Cardiac muscle cell (in vitro differentiated cells and primary cell): ENCODE measurements at regions not wholly inside any gene's neighbourhood (a gene's known extent, or its start where the extent isn't known, plus 50 kb on each side); places are given as distances from the start of the nearest gene placed in this dataset.

Experiments
- DNase-seq, 2 donors: peaks; one replicate each; pipeline versions ENCODE4 v3.0.0 to v3.0.0-alpha.2; 2010 to 2017; ENCODE audit warnings: low read depth in 1 of 2, low spot score in 1 of 2
- H3K27ac ChIP-seq: fragments of 200-600 bp; sonication (generic); 2 replicates; pipeline ENCODE4 v1.5.1; 2016
- H3K27me3 ChIP-seq: fragments of 200-600 bp; sonication (generic); 2 replicates; pipeline ENCODE4 v1.6.0; 2016; ENCODE audit warnings: control low read depth
- H3K36me3 ChIP-seq: fragments of 200-600 bp; sonication (generic); 2 replicates; pipeline ENCODE4 v1.5.1; 2016; ENCODE audit warnings: control low read depth
- H3K4me1 ChIP-seq: fragments of 200-600 bp; sonication (generic); 2 replicates; pipeline ENCODE4 v1.8.1; 2017; ENCODE audit warnings: low read depth, mild to moderate bottlenecking, mixed run types
- H3K4me3 ChIP-seq: fragments of 200-600 bp; sonication (generic); 2 replicates; pipeline ENCODE4 v1.5.1; 2016; ENCODE audit warnings: mild to moderate bottlenecking
- H3K9me3 ChIP-seq: fragments of 200-600 bp; sonication (generic); 2 replicates; pipeline ENCODE4 v1.5.1; 2017; ENCODE audit warnings: low read depth, mild to moderate bottlenecking, control low read depth
- TF ChIP-seq, protein P1 (sequence below): IDR thresholded peaks from 2 replicates; pipeline ENCODE4 v1.5.1; 2012; ENCODE audit warnings: low read depth, mild to moderate bottlenecking, low read length

DNA sequence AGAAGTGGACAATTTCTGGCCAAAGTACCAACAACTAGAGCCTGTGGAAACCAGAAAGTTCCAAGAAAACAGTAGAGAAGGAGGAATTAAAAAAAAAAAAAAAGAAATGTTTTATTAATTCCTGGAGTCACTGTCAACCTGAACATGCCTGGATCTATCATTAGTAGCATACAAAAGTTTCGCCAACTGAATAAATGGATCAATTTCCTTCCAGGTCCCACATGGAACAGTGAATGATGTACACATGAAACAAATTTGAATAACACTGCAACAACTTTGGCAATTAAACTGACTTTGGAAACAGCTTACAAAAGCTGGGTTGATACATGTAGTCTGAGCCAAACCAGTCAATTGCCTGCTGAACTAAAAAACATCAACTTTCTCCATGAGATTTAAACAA, 90.0 kb upstream of the HMGCLL1 start:
- no peak overlapping the region for H3K27ac ChIP-seq
- H3K4me1 ChIP-seq: peaks cover 30% of the 10 kb centered on the region
- H3K36me3 ChIP-seq: no peaks in the 10 kb centered on the region
- no peaks in the 10 kb centered on the region for H3K27me3 ChIP-seq
- H3K4me3 ChIP-seq: no peak overlapping the region
- no peak for DNase-seq
- TF ChIP-seq, protein P1, sequence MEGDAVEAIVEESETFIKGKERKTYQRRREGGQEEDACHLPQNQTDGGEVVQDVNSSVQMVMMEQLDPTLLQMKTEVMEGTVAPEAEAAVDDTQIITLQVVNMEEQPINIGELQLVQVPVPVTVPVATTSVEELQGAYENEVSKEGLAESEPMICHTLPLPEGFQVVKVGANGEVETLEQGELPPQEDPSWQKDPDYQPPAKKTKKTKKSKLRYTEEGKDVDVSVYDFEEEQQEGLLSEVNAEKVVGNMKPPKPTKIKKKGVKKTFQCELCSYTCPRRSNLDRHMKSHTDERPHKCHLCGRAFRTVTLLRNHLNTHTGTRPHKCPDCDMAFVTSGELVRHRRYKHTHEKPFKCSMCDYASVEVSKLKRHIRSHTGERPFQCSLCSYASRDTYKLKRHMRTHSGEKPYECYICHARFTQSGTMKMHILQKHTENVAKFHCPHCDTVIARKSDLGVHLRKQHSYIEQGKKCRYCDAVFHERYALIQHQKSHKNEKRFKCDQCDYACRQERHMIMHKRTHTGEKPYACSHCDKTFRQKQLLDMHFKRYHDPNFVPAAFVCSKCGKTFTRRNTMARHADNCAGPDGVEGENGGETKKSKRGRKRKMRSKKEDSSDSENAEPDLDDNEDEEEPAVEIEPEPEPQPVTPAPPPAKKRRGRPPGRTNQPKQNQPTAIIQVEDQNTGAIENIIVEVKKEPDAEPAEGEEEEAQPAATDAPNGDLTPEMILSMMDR: no peak
- no peaks in the 10 kb centered on the region for H3K9me3 ChIP-seq

DNA sequence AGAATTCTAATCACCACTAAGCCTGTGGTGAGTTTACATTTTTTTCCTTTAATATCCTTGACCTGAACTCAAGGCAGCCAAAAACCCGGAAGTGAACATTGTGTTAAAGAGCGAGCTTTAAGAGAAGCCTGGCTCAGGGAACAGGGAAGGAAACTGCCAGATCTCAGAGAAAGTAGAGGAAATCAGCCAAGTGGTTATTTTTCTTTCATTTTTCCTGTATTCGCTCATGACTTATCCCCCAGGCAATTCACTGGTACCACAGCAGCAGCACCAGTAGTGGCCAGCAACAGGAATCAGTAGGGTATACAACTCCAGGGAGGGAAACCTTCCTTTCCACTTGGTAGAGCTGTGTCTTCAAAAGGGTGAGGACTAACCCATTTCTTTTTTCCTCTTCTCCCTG, 89.6 kb upstream of the HMGCLL1 start:
- Histone ChIP-seq H3K27ac (peak overlapping the region; percentile 39), H3K4me3 (no peak overlapping the region), H3K9me3 (no peaks in the 10 kb centered on the region), H3K4me1 (peaks cover 30% of the 10 kb centered on the region), H3K36me3 (no peaks in the 10 kb centered on the region), H3K27me3 (no peaks in the 10 kb centered on the region)
- DNase-seq: peak in 1 of 2 donors; percentile 41
- TF ChIP-seq, protein P1: no peak

DNA sequence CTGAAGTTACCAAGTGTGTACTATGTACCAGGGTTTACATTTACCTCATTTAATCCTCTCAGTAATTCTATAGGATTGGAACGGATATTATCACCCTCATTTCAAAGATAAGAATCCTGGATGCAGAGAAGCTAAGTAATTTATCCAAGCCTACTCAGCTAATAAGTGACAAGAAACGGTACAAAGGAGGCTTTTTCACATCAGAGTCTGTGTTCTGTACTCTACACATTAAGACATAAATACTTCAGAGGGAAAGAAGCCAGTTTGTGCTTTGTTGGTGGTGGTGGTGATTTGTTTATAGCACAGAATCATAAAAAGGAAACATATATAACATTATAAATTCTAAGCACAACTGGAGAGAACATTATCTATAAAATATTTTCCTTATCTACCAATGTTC, 88.3 kb upstream of the HMGCLL1 start:
- H3K4me1 ChIP-seq: peaks cover 30% of the 10 kb centered on the region
- no peak for DNase-seq
- H3K27me3 ChIP-seq: no peaks in the 10 kb centered on the region
- H3K36me3 ChIP-seq: no peaks in the 10 kb centered on the region
- no peaks in the 10 kb centered on the region for H3K9me3 ChIP-seq
- H3K27ac ChIP-seq: no peak overlapping the region
- TF ChIP-seq, protein P1: no peak
- no peak overlapping the region for H3K4me3 ChIP-seq

DNA sequence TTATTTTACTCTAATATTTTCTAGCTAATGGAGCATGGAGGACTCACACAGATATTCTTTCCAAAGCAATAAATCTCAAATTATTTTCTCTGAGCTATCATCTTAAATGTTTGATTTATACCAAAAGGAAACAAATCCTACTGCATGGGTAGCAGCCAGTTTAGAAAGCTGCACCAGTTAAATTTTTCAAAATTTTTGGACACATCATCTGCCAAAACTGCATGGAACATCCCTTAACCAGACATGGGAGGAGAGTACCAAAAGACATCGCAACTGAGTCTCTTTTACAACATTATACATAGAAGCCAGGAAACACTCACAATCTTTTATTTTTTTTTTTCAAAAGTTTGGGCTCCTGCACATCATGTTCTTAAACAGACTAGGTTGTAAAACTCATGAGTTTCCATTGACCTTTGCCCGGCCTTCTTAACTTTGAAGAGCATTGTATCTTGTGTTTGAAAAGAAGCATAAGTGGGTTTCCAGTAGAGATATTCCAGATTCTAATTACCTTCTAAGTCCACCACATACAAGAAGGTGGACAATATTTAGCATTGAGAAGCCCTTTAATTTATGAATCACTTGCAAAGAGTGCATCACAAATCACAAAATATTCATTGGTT, 87.7 kb upstream of the HMGCLL1 start:
- Histone ChIP-seq H3K27me3 (no peaks in the 10 kb centered on the region), H3K4me3 (no peak overlapping the region), H3K27ac (peak overlapping the region; percentile 11), H3K36me3 (no peaks in the 10 kb centered on the region), H3K4me1 (peaks cover 30% of the 10 kb centered on the region), H3K9me3 (no peaks in the 10 kb centered on the region)
- DNase-seq: peak in 1 of 2 donors; percentile 57
- TF ChIP-seq, protein P1: no peak

DNA sequence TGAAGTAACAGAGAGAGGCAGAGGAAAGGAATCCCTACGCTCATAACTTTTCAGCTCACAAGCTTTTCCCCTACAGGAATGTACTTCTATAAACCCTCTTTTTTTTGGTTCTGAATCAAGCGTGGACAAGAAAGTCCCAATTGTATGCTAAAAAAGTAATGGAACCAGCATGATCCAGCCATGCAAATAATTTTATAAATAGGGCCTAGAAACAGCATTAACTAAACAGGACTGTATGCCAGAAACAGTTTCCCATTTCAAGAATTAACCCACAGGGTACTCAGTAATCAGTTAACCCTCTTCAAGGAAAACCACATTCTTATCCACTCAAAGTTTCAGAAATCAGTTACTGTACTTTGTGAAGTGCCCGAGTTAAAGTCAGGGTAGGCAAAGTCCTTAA, 87.0 kb upstream of the HMGCLL1 start:
- no peaks in the 10 kb centered on the region for H3K9me3 ChIP-seq
- peaks cover 30% of the 10 kb centered on the region for H3K4me1 ChIP-seq
- TF ChIP-seq, protein P1: no peak
- no peaks in the 10 kb centered on the region for H3K27me3 ChIP-seq
- H3K4me3 ChIP-seq: no peak overlapping the region
- DNase-seq: no peak
- peak overlapping the region; percentile 8 for H3K27ac ChIP-seq
- H3K36me3 ChIP-seq: no peaks in the 10 kb centered on the region
